Keratinocyte (primary cell): ENCODE measurements at regions not wholly inside any gene's neighbourhood (a gene's known extent, or its start where the extent isn't known, plus 50 kb on each side); places are given as distances from the start of the nearest gene placed in this dataset.

Experiments
- DNase-seq: peaks from one replicate; pipeline ENCODE4 v3.0.0-alpha.2; 2011; ENCODE audit warnings: low read depth, missing footprints, low spot score
- FAIRE-seq: peaks from 2 replicates; lab custom pipeline; 2011; peaks lifted over from hg19 to GRCh38; lab: Jason Lieb, UNC
- H2AFZ ChIP-seq: 2 replicates; pipeline ENCODE4 v1.6.0; 2012; ENCODE audit warnings: low read length, control low read depth, inconsistent platforms; ENCODE audit not compliant: control insufficient read depth
- H3K27ac ChIP-seq: 2 replicates; pipeline ENCODE4 v1.5.1; 2011; ENCODE audit warnings: low read length; ENCODE audit not compliant: control insufficient read depth, insufficient read depth
- H3K27me3 ChIP-seq: 3 replicates; pipeline ENCODE4 v1.6.0; 2011; ENCODE audit warnings: low read length; ENCODE audit not compliant: control insufficient read depth, insufficient read depth; ENCODE audit errors: extremely low read depth
- H3K36me3 ChIP-seq, 2 experiments: 2 replicates in 1 of 2; 3 replicates in 1 of 2; pipeline ENCODE4 v1.5.1; 2011; ENCODE audit warnings: low read length in 2 of 2, mild to moderate bottlenecking in 1 of 2; ENCODE audit not compliant: control insufficient read depth in 2 of 2, insufficient read depth in 2 of 2; ENCODE audit errors: extremely low read depth in 1 of 2
- H3K4me1 ChIP-seq: 3 replicates; pipeline ENCODE4 v1.5.1; 2011; ENCODE audit warnings: low read length; ENCODE audit not compliant: control insufficient read depth, insufficient read depth; ENCODE audit errors: extremely low read depth
- H3K4me2 ChIP-seq: 3 replicates; pipeline ENCODE4 v1.6.0; 2011; ENCODE audit warnings: low read depth, low read length; ENCODE audit not compliant: control insufficient read depth, insufficient read depth; ENCODE audit errors: extremely low read depth
- H3K4me3 ChIP-seq, 3 experiments: fragments of 200-600 bp in 1 of 3; sonication (generic) in 1 of 3; 2 replicates in 2 of 3; 3 replicates in 1 of 3; pipeline ENCODE4 v1.5.1; 2011 to 2016; ENCODE audit warnings: low read length in 3 of 3, mild to moderate bottlenecking in 3 of 3, control low read depth in 2 of 3, inconsistent platforms in 1 of 3, low read depth in 1 of 3, mixed read lengths in 1 of 3, mixed run types in 1 of 3, moderate library complexity in 1 of 3; ENCODE audit not compliant: control insufficient read depth in 2 of 3, insufficient read depth in 2 of 3; ENCODE audit errors: extremely low read depth in 1 of 3
- H3K79me2 ChIP-seq: 2 replicates; pipeline ENCODE4 v1.6.0; 2012; ENCODE audit warnings: low read length; ENCODE audit not compliant: control insufficient read depth, insufficient read depth
- H3K9ac ChIP-seq: 3 replicates; pipeline ENCODE4 v1.6.0; 2011; ENCODE audit warnings: low read length; ENCODE audit not compliant: control insufficient read depth, insufficient read depth; ENCODE audit errors: extremely low read depth
- H3K9me1 ChIP-seq: 3 replicates; pipeline ENCODE4 v1.6.0; 2011; ENCODE audit warnings: low read length; ENCODE audit not compliant: control insufficient read depth, insufficient read depth; ENCODE audit errors: extremely low read depth
- H3K9me3 ChIP-seq: 2 replicates; pipeline ENCODE4 v1.5.1; 2012; ENCODE audit warnings: low read depth, low read length; ENCODE audit not compliant: control insufficient read depth
- H4K20me1 ChIP-seq: 3 replicates; pipeline ENCODE4 v1.6.0; 2011; ENCODE audit warnings: low read length; ENCODE audit not compliant: control insufficient read depth, insufficient read depth; ENCODE audit errors: extremely low read depth
- CTCF ChIP-seq, 3 experiments: IDR thresholded peaks in 1 of 3; conservative IDR thresholded peaks in 1 of 3; optimal IDR thresholded peaks in 1 of 3; 2 replicates in 2 of 3; 3 replicates in 1 of 3; pipeline versions ENCODE3 to v1.5.1; 2011; ENCODE audit warnings: low read length in 3 of 3, mild to moderate bottlenecking in 3 of 3, moderate library complexity in 2 of 3, control low read depth in 1 of 3, inconsistent platforms in 1 of 3; ENCODE audit not compliant: insufficient read depth in 2 of 3; ENCODE audit errors: extremely low read depth in 1 of 3
- EZH2 ChIP-seq: IDR thresholded peaks from one replicate; pipeline ENCODE4 v1.6.1; 2012; ENCODE audit warnings: inconsistent platforms, mild to moderate bottlenecking, low read length, moderate library complexity
- dilution Hi-C: fragments of 300-500 bp; cut with MboI; formaldehyde crosslinking; loops from one replicate; pipeline ENCODE4 v1.7.0; 2020; ENCODE audit warnings: low sequenced_read_pairs; ENCODE audit not compliant: extremely low pct_ligation_motif_present

- dilution Hi-C loops = no loop called here
- DNase-seq = no peak
These were observed 391.7 kb upstream of the NWD2 start for GRCh38 chr4:36852856-36853255.

GRCh38 chr4:36854554-36854953 lies 390.0 kb upstream of the NWD2 start:
- TF ChIP-seq EZH2 (no peak), CTCF (optimal IDR thresholded peaks at IDR 0.05 in 1 of 3, IDR thresholded peaks at IDR 0.05 in 1 of 3, conservative IDR thresholded peaks at IDR 0.05 in 1 of 3; ENCODE audit: extremely low read depth in 1 of 3, insufficient read depth in 2 of 3, low read length in 3 of 3) (no peak)
- FAIRE-seq (no peak), DNase-seq (no peak)
- no peak overlapping the region for H2AFZ ChIP-seq
- H3K9me3 ChIP-seq = no peaks in the 10 kb centered on the region
- H3K4me1 ChIP-seq = no peaks in the 10 kb centered on the region
- H3K27ac ChIP-seq = no peak overlapping the region
- no peaks in the 10 kb centered on the region for H3K36me3 ChIP-seq
- dilution Hi-C loops = no loop called here
- H4K20me1 ChIP-seq = no peaks in the 10 kb centered on the region
- H3K79me2 ChIP-seq = no peaks in the 10 kb centered on the region
- no peak overlapping the region for H3K4me3 ChIP-seq
- no peaks in the 10 kb centered on the region for H3K27me3 ChIP-seq
- H3K4me2 ChIP-seq = no peak overlapping the region
- H3K9me1 ChIP-seq = no peaks in the 10 kb centered on the region
- H3K9ac ChIP-seq = no peak overlapping the region

More at GRCh38 chr4:36852856-36853255, 391.7 kb upstream of the NWD2 start:
- Histone ChIP-seq H3K27ac (no peak overlapping the region), H3K36me3 (no peaks in the 10 kb centered on the region), H3K27me3 (no peaks in the 10 kb centered on the region), H3K4me1 (no peaks in the 10 kb centered on the region), H3K4me3 (no peak overlapping the region), H3K4me2 (no peak overlapping the region), H2AFZ (no peak overlapping the region), H4K20me1 (no peaks in the 10 kb centered on the region), H3K79me2 (no peaks in the 10 kb centered on the region), H3K9ac (no peak overlapping the region), H3K9me3 (no peaks in the 10 kb centered on the region), H3K9me1 (no peaks in the 10 kb centered on the region)
- no peak for TF ChIP-seq CTCF (optimal IDR thresholded peaks at IDR 0.05 in 1 of 3, IDR thresholded peaks at IDR 0.05 in 1 of 3, conservative IDR thresholded peaks at IDR 0.05 in 1 of 3; ENCODE audit: extremely low read depth in 1 of 3, insufficient read depth in 2 of 3, low read length in 3 of 3)
- no peak for TF ChIP-seq EZH2
- no peak for FAIRE-seq
